A549 (cell line): ENCODE measurements at regions not wholly inside any gene's neighbourhood (a gene's known extent, or its start where the extent isn't known, plus 50 kb on each side); places are given as distances from the start of the nearest gene placed in this dataset.

ENCODE experiments used
- ATAC-seq, 2 experiments: fragments of 200-7000 bp in 1 of 2; fragments of >200 bp in 1 of 2; cut with Nextera tagmentation in 1 of 2; cut with Tn5 transposase in 1 of 2; 3 replicates each; pipeline versions ENCODE4 v1.8.0 to v1.9.1; 2018 to 2020; ENCODE audit warnings: mild to moderate bottlenecking in 1 of 2, moderate library complexity in 1 of 2
- CTCF ChIA-PET: fragments of 300-600 bp; sonication (Branson Sonifier 250); formaldehyde crosslinking; extraction: SDS; loops from one replicate; lab custom pipeline; 2021; ENCODE audit warnings: antibody characterized with exemption, inconsistent platforms; lab: Yijun Ruan, JAX
- POLR2A ChIA-PET: fragments of 350-600 bp; formaldehyde crosslinking; extraction: SDS; loops from one replicate; lab custom pipeline; 2021; ENCODE audit warnings: antibody characterized with exemption, inconsistent platforms; lab: Yijun Ruan, JAX
- DNase-seq, 2 experiments: peaks; one replicate each; pipeline versions ENCODE4 v3.0.0 to v3.0.0-alpha.2; 2011 to 2016; ENCODE audit warnings: low read depth in 1 of 2, low spot score in 1 of 2
- FAIRE-seq: peaks from 2 replicates; lab custom pipeline; 2011; peaks lifted over from hg19 to GRCh38; lab: Jason Lieb, UNC
- H3K27ac ChIP-seq, 2 experiments: fragments of >200 bp; sonication (Bioruptor Twin); formaldehyde crosslinking; 3 replicates each; pipeline ENCODE4 v1.5.1; 2016 to 2017
- H3K4me1 ChIP-seq: fragments of >200 bp; sonication (Bioruptor Twin); formaldehyde crosslinking; 3 replicates; pipeline ENCODE4 v1.6.1; 2016
- H3K4me2 ChIP-seq: fragments of >200 bp; sonication (Bioruptor Twin); formaldehyde crosslinking; 3 replicates; pipeline ENCODE4 v1.6.1; 2016
- H3K4me3 ChIP-seq: fragments of >200 bp; sonication (Bioruptor Twin); formaldehyde crosslinking; 3 replicates; pipeline ENCODE4 v1.5.1; 2016
- H3K9me3 ChIP-seq: fragments of >200 bp; sonication (Bioruptor Twin); formaldehyde crosslinking; 3 replicates; pipeline ENCODE4 v1.6.1; 2016
- BHLHE40 ChIP-seq: IDR thresholded peaks from 2 replicates; pipeline ENCODE4 v1.6.1; 2012; ENCODE audit warnings: low read depth, low read length, inconsistent platforms
- CBX8 ChIP-seq: fragments of 200-600 bp; sonication (generic); IDR thresholded peaks from 2 replicates; pipeline ENCODE4 v1.6.1; 2016
- CHD2 ChIP-seq: fragments of 150-350 bp; IDR thresholded peaks from 2 replicates; pipeline ENCODE4 v1.6.1; 2014; ENCODE audit warnings: low read length; ENCODE audit not compliant: partially characterized antibody
- E2F6 ChIP-seq: IDR thresholded peaks from 2 replicates; pipeline ENCODE4 v1.6.1; 2012; ENCODE audit warnings: low read depth, borderline replicate concordance
- EP300 ChIP-seq, 2 experiments: fragments of >200 bp; sonication (Bioruptor Twin); formaldehyde crosslinking; IDR thresholded peaks; 2 replicates in 1 of 2; 3 replicates in 1 of 2; pipeline ENCODE4 v1.6.1; 2016 to 2017
- ESRRA ChIP-seq: fragments of 150-350 bp; IDR thresholded peaks from 2 replicates; pipeline ENCODE4 v1.6.1; 2014; ENCODE audit warnings: mild to moderate bottlenecking, low read length, borderline replicate concordance
- FOXS1 ChIP-seq: fragments of 250-450 bp; sonication (Bioruptor Pico); IDR thresholded peaks from 2 replicates; pipeline ENCODE4 v1.5.0; 2020; ENCODE audit warnings: mild to moderate bottlenecking, moderate library complexity
- GATA3 ChIP-seq: IDR thresholded peaks from 2 replicates; pipeline ENCODE4 v1.6.1; 2012; ENCODE audit warnings: borderline replicate concordance
- HDAC2 ChIP-seq: fragments of 200-600 bp; sonication (generic); IDR thresholded peaks from 2 replicates; pipeline ENCODE4 v1.6.1; 2016
- HES2 ChIP-seq: fragments of >200 bp; sonication (Bioruptor Twin); formaldehyde crosslinking; IDR thresholded peaks from 2 replicates; pipeline ENCODE4 v1.6.1; 2016
- HMGXB4 ChIP-seq: fragments of 250-450 bp; sonication (Bioruptor Pico); IDR thresholded peaks from 2 replicates; pipeline ENCODE4 v1.5.0; 2021; ENCODE audit warnings: mild to moderate bottlenecking, moderate library complexity, borderline replicate concordance
- HOXA7 ChIP-seq: fragments of 250-450 bp; sonication (Bioruptor Pico); IDR thresholded peaks from 2 replicates; pipeline ENCODE4 v1.5.0; 2020; ENCODE audit warnings: mild to moderate bottlenecking, moderate library complexity
- JUN ChIP-seq, 2 experiments: fragments of >200 bp; sonication (Bioruptor Twin); formaldehyde crosslinking; IDR thresholded peaks; 2 replicates in 1 of 2; 3 replicates in 1 of 2; pipeline ENCODE4 v1.6.1; 2016 to 2017
- KDM1A ChIP-seq: fragments of 200-600 bp; sonication (generic); IDR thresholded peaks from 2 replicates; pipeline ENCODE4 v1.6.1; 2016; ENCODE audit warnings: low read depth, mild to moderate bottlenecking
- PBX3 ChIP-seq: IDR thresholded peaks from 2 replicates; pipeline ENCODE4 v1.6.1; 2012
- PHF8 ChIP-seq: fragments of 200-600 bp; sonication (generic); IDR thresholded peaks from 2 replicates; pipeline ENCODE4 v1.6.1; 2016; ENCODE audit warnings: low read depth, mild to moderate bottlenecking, antibody characterized with exemption, moderate library complexity, borderline replicate concordance
- POLR2A ChIP-seq: IDR thresholded peaks from 2 replicates; pipeline ENCODE4 v1.6.1; 2012; ENCODE audit warnings: mild to moderate bottlenecking, low read length
- POLR2AphosphoS2 ChIP-seq: conservative IDR thresholded peaks from 2 replicates; pipeline ENCODE4 v1.6.1; 2012; ENCODE audit warnings: low read length, improper control_type of control experiment, inconsistent platforms
- RAD21 ChIP-seq, 2 experiments: fragments of >200 bp in 1 of 2; sonication (Bioruptor Twin) in 1 of 2; formaldehyde crosslinking in 1 of 2; IDR thresholded peaks in 1 of 2; conservative IDR thresholded peaks in 1 of 2; 2 replicates in 1 of 2; 3 replicates in 1 of 2; pipeline ENCODE4 v1.6.1; 2012 to 2018; ENCODE audit warnings: inconsistent platforms in 1 of 2
- RCOR1 ChIP-seq: fragments of 150-350 bp; IDR thresholded peaks from 2 replicates; pipeline ENCODE4 v1.6.1; 2014; ENCODE audit warnings: antibody characterized with exemption, low read length, low read depth
- RNF2 ChIP-seq: fragments of 200-600 bp; sonication (generic); IDR thresholded peaks from 2 replicates; pipeline ENCODE4 v1.6.1; 2016; ENCODE audit warnings: low read depth, mild to moderate bottlenecking, antibody characterized with exemption, moderate library complexity, borderline replicate concordance
- TP53 ChIP-seq: fragments of 250-450 bp; sonication (Bioruptor Pico); IDR thresholded peaks from 2 replicates; pipeline ENCODE4 v1.5.0; 2021; ENCODE audit warnings: mild to moderate bottlenecking, moderate library complexity
- ZFP36 ChIP-seq: fragments of 450-650 bp; IDR thresholded peaks from 2 replicates; pipeline ENCODE4 v1.6.1; 2014; ENCODE audit warnings: borderline replicate concordance; ENCODE audit not compliant: partially characterized antibody
- ZNF302 ChIP-seq: fragments of 250-450 bp; sonication (Bioruptor Pico); IDR thresholded peaks from 2 replicates; pipeline ENCODE4 v1.9.0; 2021; ENCODE audit warnings: inconsistent platforms, mild to moderate bottlenecking, moderate library complexity
- ZSCAN20 ChIP-seq: fragments of 250-450 bp; sonication (Bioruptor Pico); IDR thresholded peaks from 2 replicates; pipeline ENCODE4 v1.8.0; 2022; ENCODE audit warnings: mild to moderate bottlenecking, moderate library complexity
- WGBS: methylation state at CpG from one replicate; pipeline ENCODE4 v1.1.6; 2017; ENCODE audit errors: missing lambda C conversion rate; 5-methylcytosine and 5-hydroxymethylcytosine counted together

GRCh38 chr13:34430294-34430693 lies 511.8 kb upstream of the NBEA start:
- DNase-seq (no peak), FAIRE-seq (no peak), ATAC-seq (no peak)
- peaks cover 1% of the 10 kb centered on the region; the same call in 1 of the 3 replicates for H3K4me1 ChIP-seq
- ChIA-PET POLR2A (no interaction called here), CTCF (interaction anchor here (0.5 kb wide), 1 partner anchor 663 kb away, joined by 3 read pairs; no protein-coding TSS in a partner anchor)
- 97% methylated on average over 2 of the region's 2 CpGs for WGBS
- H3K4me2 ChIP-seq = no peak overlapping the region
- H3K4me3 ChIP-seq = no peak overlapping the region
- no peaks in the 10 kb centered on the region for H3K9me3 ChIP-seq
- H3K27ac ChIP-seq = no peak overlapping the region
- TF ChIP-seq ZNF302 (CRISPR knock-in tag) (no peak), TP53 (CRISPR knock-in tag) (no peak), RNF2 (no peak), POLR2AphosphoS2 (no peak), RCOR1 (no peak), ZSCAN20 (no peak), FOXS1 (no peak), ESRRA (no peak), EP300 (IDR thresholded peaks at IDR 0.05) (no peak), E2F6 (no peak), PHF8 (no peak), RAD21 (conservative IDR thresholded peaks at IDR 0.05 in 1 of 2, IDR thresholded peaks at IDR 0.05 in 1 of 2) (no peak), POLR2A (no peak)

GRCh38 chr13:34431827-34432581 lies 510.1 kb upstream of the NBEA start:
- Histone ChIP-seq H3K9me3 (no peaks in the 10 kb centered on the region), H3K4me1 (peaks cover 5% of the 10 kb centered on the region; the same call in 1 of the 3 replicates), H3K4me3 (no peak overlapping the region), H3K27ac (no peak overlapping the region), H3K4me2 (no peak overlapping the region)
- CTCF ChIA-PET = no interaction called here
- TF ChIP-seq HOXA7 (no peak), KDM1A (no peak), RNF2 (no peak), CBX8 (no peak), GATA3 (no peak), POLR2AphosphoS2 (no peak), CHD2 (no peak), HDAC2 (no peak), ZFP36 (no peak), EP300 (IDR thresholded peaks at IDR 0.05) (no peak), BHLHE40 (no peak), PBX3 (no peak), JUN (IDR thresholded peaks at IDR 0.05) (no peak), HES2 (no peak), FOXS1 (no peak), HMGXB4 (CRISPR knock-in tag) (no peak)
- POLR2A ChIA-PET = no interaction called here
- ATAC-seq (no peak), FAIRE-seq (no peak), DNase-seq (no peak)
- WGBS = 100% methylated on average over 2 of the region's 2 CpGs
